ENCODE measurements at regions not wholly inside any gene's neighbourhood (a gene's known extent, or its start where the extent isn't known, plus 50 kb on each side); places are given as distances from the start of the nearest gene placed in this dataset.

DNA sequence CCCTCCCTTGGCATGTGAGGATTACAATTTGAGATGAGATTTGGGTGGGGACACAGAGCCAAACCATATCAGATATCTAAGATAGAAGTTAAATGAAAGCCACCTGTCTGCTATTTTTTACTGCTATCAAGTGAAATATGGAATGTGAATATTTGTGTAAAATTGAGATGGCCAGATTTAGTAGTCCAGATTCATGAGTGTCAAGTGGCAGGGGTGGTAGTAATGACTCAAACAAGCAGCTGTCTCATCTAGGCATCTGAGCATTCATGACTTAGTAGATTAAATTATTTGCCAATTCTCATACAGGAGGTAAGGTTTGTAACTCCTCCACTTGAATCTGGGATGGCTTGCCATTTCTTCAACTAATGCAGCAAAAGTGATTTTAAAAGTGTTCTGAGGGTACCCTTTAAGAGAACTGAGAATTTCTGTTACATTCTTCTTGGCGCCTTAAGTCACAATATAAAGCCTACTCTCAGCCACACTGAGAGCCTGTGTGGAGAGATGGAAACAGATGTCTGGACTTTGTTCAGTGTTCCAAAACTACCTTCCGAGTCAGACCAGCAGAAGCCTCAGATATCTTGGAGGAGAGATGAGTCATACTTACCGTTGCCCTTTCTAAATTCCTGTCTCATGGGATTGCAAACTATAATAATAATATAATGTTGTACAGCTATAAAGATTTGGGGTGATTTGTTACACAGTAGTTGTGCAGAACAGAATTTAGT lies 1065.6 kb upstream of the TMPRSS15 start:
- TF ChIP-seq, protein P1, sequence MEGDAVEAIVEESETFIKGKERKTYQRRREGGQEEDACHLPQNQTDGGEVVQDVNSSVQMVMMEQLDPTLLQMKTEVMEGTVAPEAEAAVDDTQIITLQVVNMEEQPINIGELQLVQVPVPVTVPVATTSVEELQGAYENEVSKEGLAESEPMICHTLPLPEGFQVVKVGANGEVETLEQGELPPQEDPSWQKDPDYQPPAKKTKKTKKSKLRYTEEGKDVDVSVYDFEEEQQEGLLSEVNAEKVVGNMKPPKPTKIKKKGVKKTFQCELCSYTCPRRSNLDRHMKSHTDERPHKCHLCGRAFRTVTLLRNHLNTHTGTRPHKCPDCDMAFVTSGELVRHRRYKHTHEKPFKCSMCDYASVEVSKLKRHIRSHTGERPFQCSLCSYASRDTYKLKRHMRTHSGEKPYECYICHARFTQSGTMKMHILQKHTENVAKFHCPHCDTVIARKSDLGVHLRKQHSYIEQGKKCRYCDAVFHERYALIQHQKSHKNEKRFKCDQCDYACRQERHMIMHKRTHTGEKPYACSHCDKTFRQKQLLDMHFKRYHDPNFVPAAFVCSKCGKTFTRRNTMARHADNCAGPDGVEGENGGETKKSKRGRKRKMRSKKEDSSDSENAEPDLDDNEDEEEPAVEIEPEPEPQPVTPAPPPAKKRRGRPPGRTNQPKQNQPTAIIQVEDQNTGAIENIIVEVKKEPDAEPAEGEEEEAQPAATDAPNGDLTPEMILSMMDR (IDR thresholded peaks at IDR 0.05) = no peak
- TF ChIP-seq EP300 (IDR thresholded peaks at IDR 0.05) (no peak), POLR2A (IDR thresholded peaks at IDR 0.05) (no peak), POLR2AphosphoS5 (IDR thresholded peaks at IDR 0.05) (no peak)
